GM18861 (cell line): ENCODE measurements at regions not wholly inside any gene's neighbourhood (a gene's known extent, or its start where the extent isn't known, plus 50 kb on each side); places are given as distances from the start of the nearest gene placed in this dataset.

Experiments used
- ATAC-seq: cut with Tn5 transposase; IDR thresholded peaks from one replicate; pipeline ENCODE4 v1.9.1; 2021; ENCODE audit not compliant: unreplicated experiment

DNA sequence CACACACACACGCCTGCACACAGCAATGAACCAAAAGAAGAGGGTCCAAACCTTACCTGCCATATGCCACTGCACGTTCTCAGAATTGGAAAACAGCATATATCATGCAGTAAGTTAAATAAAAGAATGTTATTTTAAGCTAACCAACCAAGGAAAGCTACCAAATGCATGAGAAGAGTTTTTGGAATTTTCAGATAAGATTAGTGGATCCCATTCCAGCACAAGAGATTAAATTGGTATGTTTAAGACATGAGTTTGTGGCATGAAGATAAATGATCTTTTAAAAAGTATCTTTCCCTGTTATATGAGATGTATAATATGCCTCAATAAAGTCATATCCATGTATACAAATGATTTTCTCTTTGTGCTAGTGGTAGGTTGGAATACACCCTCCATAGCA lies 811.4 kb downstream of the NR2F2 start:
- no peak for ATAC-seq

DNA sequence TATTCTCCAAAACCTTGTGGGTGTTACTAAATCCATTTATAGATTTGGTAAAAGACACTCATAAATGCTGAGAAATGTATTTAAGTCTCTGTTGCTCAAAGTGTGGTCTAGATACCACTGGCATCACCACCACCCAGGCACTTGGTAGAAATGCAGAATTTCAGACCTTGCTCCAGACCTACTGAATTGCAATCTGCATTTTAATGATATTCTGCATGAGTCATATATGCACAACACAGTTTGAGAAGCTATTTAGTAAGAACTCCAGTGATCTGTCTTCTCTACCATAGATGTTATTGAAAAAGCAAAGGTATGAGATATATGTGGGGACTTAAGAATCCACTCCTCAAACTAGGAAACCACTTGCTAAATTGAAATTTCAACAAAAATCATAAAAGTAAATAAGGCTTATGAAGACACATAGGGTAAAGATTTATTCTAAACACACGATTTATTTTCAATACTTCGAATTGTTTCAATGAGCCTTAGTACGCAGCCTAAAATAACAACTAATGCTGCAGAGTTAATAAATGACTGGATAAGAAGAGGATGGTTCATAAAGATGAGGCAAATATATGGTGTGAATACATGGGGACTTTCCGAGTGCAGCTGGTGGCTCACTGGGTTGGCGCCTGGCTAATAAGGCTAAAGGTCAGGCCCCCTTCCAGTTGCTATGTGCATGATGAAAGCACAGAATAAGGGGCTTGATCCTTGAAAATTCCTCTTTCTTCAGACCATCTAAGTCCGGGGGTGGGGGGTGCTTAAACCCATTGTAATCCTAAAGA lies 813.3 kb downstream of the NR2F2 start:
- no peak for ATAC-seq

DNA sequence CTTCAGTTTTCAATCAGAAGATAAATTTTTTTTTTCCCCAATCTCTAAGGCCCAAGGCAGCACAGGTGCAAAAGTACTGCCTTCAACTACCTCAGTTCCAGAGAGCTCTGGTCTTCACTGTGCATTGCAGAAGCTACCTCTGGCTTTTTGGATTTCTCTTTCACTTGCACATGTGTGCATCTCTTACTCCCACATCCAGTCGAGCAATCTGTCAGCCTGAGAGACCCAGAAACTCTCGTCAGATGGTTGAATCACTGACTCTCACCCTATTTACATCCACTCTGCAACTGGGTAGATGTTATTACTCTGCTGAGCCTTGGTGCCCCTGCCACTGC lies 813.8 kb downstream of the NR2F2 start:
- ATAC-seq: no peak

DNA sequence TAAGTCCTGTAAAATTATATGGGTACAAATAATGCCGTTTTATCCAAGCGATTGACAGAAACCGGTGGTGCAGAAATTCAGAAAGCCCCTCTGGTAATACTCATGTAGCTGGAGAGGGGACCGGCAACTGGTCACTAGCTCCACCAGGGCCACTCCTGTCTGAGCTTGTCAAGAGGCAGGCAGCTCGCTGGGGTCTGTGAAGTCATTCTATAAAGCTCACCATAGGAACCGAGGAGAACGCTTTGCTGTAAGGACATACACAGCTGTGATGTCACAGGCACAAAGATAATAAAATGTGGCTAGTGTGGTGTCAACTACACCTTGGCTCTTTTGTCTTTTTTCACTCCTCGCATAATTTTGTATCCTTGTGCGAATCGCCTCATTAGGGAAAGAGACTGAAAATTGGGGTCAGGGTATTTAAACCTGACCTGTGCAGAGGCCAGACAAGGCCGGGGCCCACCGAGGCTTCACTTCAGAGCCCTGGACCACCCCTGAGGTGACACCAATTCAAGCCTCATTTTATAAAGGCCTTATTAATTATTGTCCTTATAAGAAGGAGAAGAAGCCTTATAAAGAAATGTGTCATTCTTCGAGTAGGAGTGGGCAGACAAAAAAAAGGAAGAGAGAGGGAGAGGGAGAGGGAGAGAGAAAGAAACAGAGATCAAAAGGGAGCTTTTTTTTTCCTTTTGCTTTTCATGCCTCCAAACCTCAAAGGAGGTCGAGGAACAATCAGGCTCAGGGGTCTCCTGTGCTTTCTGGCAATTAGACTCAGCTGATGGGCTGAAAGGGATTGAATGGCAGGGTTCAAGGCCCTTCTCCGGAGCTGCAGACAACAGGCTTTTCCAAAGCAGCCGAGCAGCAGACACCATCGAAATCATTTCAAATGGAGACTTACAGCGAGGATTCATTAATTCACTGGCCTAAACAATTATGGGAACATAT lies 813.3 kb upstream of the ARRDC4 start:
- ATAC-seq: no peak

DNA sequence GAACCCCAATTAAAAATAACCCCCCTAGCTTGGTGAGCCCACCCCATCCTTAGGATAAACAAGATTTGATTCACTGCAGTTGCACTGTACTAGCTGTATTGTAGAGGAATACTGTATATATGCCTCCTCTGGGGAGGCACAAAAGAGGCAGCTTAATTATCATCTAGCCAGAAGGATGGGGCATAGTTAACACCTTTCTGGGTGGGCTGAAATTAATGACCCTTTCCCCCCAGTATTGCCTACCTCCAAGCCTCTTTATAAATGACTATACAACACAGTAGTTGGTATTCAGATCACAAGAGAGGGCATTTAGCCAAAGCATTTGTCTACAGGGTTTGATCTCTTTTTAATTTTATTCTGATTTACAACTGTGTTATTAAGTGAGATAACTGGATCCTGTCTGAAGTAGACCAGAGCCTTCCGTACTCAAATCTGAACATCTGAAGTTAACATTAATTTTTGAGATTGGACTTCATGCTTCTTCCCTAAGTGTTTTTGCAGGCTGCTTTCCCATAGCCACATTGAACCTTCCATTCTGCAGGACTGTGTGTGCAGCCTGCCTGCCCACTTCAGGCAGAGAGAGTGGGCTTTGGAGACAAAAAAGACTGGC lies 807.0 kb upstream of the ARRDC4 start:
- no peak for ATAC-seq

DNA sequence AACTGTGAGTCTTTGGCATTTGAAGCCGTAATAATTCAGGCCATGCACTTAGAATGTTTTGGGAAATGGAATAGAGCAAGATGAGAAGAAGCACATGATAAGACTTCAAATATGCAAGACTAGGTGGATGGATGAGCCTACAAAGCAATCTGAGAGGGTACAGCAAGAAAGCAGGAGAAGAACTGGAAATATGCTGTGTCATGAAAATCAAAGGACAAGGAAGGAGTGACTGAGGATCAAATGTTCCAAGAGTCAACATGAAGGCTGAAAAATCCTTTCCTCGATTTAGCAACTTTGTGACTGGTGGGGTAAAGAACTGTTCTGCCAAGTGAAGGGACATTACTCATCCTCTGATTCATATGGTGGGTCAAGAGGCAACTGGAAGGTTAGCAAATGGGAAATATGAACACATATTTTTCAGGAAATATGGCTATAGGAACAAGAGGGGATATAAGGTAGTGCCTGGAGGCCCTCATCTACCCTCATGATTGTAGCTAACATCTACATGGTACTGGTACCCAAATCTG lies 803.7 kb upstream of the ARRDC4 start:
- no peak for ATAC-seq

DNA sequence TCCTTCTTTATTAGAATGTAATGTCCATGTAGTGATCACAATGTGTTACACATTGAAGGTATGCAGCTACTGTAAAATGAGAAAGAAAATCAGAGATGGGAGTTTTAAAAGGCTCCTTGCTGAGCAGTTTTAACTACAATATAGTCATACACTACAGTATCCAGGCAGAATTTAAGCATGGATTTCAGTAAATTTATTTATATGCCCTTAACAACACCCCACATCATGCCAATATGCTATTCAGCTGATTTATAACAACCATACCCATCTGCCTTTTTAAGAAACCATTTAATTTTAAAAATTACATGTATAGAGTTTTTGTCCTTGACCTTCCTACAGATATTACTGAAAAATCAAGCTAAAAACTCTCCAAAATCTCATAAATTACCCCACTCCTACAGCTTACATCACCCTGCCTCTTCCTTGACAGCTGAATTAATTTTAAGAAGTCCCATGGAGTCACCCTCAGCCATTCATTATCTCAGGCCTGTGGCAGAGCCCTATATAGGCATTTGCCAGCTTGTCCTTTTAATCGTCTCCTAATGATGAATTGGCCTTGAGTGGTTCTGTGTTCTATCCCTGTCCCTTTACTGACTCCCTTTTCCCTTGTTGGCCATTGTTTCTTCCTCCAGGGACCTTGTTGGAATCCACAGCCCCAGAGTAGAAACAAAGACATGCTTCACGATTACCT lies 797.6 kb upstream of the ARRDC4 start:
- ATAC-seq: no peak

DNA sequence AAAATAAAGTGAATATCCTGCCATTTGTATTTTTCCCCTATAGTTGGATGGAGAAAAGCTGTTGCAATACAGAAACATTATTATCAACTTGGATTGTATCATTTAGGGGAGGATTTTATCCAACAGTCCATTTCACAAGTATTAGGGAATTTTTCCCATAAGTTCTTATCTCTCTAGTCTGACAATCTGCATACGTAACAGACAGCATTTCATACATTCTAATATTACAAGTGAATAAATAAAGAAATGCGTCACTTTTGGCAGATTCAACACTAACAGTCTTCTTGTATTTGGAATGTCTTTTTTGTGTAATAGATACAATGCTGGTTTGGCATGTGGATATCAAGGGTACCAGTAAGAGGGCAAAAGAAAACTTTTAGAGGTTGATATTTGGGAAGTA lies 795.3 kb upstream of the ARRDC4 start:
- no peak for ATAC-seq

DNA sequence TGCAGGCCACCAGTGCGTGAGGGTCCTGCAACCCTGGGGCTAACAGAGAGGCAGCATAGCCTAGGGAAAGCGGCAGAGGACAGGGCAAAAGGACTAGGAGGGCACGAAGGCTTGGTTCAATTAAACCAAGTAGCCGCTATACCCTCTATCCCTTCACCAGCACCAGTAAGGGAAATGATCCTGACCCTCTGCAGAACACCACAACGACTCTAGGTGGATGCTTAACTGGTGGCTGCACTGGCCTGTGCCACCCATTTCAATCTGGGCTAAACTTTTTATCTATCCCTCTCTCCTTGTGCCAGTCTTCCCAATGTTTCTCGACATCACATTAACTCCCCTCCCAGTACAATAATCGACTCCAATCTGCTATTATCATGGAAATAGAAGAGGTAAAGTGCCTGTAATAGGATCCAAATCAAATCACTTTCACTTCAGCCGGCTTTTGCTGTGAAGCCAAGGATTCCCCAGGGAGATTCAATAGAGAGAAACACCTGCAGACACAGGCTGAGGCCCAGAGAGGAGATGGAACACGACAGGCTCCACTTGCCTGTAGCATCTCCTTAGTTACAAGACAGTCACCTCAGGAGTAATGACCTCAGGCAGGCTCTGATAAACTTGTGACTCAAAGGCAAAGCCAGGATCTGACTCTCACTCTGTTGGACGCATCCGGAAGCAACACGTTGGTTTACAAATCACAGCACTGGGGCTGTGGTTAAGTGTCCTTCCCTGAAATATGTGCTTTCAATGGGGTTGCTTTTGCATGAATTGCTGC lies 791.6 kb upstream of the ARRDC4 start:
- no peak for ATAC-seq

DNA sequence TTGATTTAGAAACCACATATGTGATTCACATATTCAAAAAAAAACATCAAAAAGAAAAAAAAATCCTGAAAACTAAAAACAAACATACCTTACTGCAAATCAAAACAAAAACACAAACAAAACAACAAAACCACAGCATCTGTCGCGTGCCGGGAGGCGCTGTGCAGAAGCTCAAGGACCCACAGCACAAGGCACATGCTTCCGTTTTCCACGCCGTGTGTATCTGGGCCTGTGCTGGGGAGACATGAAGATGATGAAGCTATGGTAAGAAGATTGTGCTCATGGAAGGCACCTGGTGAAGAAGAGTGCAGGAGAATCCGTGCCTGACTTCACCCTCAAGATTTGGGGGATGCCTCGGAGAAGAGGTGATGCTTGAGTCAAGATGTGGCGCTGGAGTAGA lies 788.9 kb upstream of the ARRDC4 start:
- no peak for ATAC-seq

DNA sequence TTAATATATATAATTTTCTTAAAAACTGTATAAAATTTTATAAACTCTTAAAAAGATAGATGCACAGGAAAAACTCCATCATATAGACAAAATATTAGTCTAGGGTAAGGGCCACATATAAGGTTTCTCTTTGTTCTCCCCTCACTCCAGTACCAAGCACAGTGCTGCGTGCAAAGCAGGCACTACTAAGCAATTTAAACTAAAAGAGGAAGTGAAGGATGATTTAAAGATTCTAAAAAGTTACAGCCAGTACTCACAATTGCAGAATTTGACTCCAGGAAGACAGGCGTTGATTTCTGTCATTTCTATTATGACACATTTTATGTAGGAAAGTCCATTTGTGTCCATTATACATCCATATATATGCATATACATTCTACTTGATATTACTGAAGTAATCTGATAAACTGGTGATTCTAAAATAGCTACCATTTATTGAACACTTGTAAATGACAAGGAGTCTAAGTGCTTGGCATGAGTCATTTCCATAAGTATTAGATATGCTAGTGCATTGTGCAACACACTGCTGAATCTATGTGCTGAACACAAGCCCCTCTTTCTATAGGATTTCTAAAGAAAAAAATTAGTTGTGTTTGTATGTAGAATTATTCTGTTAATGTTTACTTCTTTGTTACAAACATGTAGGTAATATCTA lies 785.5 kb upstream of the ARRDC4 start:
- no peak for ATAC-seq

DNA sequence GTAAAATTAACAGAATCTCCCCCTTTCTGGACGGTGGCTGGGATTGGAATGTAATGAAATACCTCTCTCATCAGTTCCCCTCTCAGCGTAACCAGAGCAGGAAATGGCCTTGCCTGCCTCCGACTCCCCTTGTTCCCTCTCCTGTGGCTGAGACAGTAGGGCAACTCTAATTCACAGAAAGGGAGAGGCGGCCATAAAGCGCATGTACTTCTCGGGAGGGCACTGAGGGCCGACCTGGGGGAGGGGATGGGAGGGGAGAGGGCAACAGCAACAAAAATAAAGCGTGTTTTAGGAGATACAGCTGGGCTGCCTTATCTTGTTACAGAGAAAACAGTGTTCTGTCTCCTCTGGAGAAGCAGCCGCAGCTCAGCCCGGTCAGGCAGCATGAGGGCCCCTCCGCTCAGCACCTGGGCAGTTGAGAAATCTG lies 783.3 kb upstream of the ARRDC4 start:
- ATAC-seq: no peak

DNA sequence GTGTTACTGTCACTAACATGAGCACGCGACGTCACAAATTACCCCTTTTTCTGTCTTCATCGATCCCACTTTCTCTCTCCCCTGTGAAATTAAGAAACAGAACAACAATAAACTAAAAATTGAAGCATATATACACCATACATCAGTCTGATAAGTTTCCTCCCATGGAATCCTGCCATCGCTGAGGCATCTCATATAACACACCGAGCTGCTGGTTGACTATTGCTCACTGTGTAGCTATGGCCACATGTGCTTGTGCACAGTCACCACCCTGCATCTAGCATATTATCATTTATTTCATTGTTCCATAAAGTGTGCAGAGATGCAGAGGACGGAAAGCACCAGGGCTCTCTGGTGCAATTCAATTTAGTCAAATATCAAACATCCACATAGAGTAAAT lies 777.9 kb upstream of the ARRDC4 start:
- no peak for ATAC-seq

DNA sequence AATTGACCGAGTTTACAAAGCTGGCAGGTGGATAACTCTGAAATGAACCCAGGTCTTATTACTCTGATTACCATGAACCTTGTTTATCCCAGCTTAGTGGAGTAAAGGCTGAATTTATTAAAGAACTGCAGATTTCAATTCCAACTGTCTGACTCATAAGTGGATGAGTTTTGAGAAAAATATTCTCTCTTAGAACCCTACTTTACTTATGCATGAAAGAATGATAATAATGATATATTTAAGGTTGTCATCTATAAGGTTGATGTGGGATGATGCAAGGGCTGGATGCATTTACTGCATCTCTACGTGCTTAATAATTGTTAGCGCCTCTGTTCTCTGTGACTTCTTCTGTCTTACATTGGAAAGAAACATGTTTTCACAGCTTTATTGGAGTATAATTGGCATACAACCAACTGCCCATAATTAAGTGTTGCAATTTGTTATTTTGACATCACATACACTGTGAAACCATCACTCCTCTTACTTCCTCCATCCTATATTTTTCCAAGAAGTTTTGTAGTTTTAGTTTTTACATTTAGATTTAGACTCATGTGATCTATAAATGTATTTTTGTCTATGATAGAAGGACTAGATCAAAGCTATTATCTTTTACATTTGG lies 771.2 kb upstream of the ARRDC4 start:
- no peak for ATAC-seq

DNA sequence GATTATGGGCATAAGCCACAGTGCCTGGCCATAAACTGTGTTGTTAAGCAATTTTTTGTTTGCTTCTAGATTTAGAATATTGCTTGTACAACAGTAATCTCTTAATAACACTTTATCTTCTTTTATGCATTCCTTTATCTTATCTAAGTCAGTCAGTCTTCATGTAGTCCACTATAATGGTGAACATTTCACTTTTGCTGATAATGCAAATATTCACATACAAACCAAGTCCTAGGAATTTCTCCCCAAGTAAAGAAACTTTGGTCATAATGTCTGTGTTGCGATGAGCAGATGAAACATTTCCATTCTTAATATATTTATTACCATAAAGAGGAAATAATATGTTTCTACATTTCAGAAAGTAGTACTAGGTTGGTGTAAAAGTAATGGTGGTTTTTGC lies 765.8 kb upstream of the ARRDC4 start:
- ATAC-seq: no peak

DNA sequence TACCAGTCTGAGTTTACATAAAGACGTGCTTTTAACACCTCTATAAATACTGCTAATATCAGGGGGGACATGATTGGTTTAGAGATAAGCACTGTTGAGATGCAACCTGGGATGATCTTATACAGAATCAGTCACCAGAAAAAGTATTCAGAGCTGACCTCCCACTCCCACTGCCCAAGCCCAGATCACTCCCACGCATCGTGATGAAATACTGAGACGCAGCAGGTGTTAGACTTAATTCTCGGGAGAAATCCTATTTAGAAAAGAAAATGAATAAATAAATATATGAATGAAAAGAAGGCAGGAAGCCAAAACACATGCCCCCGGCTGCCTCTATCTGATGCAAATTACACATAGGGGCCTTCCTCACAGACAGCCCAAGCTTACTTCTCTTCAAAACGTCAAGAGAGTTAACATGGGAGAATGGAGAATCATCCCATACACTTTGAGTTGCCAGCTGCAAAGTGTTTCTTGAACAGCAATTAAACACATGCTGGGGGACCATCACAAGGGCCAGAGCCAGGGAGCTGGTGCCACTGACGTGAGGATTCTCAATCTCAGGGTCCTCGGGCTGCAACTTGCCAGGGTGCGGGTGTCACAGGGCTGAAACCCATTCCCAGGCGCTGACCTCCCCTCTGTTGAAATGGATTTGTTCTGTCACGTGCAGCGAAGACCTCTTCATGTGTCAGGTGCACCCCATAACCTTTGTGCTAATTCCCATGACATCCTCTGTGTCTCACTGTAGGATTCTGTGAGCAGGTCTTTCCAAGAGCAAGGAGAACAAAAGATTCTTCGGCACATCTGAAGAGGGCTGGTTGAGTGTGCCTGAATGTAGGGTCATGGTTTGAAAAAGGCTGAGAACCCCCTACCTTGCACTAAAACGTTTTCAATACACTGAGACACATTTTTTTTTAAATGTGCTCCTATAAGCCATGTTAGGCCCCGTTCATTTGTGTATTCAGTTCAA lies 764.2 kb upstream of the ARRDC4 start:
- no peak for ATAC-seq

DNA sequence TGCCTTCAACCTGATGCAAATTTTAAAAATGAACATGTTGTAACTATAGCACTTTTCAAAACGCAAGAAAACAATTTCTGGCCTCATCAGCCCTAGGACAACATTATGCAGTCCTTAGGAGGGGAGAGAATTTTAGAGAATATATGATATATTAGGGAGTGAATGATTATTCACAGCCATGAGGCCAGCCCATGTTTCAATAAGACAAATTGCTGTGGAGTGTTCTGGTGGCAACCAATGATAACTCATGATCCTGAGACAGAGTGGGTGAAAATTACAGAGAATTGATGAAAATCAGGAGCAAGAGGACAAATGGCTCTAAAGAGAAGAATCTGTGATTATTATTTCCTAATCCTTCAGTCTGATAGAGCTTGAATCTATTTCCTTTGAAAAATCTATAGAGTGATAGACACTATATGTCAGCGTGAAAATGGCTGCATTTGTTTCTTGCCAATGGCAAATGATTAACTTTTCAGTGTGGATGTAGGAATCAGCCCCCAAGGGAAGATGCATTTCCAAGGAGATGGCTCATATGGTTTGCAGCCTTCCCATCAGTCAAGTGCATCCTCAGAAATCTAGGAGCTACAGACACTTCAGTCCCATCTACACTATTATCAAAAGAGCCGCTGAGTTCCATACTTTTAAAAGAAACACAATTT lies 761.0 kb upstream of the ARRDC4 start:
- ATAC-seq: no peak

DNA sequence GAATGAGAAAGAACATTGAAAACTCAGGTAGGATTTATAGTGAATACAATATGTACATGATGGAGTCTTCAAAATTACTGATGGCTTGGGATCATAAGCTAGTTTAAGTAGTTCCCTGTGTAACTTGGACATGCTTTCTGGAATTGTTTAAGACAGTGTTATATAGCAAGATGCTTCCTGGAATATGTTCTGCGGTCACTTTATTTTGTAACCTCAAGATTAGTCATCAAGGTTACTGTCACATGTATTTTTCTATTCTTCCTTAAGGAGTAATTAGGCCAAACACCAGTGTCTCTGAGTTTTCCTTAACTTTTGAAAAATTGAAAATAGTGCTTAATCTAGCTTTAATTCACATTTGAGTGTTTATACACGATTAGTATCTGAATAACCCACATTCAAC lies 760.3 kb upstream of the ARRDC4 start:
- ATAC-seq: no peak
